Occipital lobe (tissue), 1 donor: ENCODE measurements at regions not wholly inside any gene's neighbourhood (a gene's known extent, or its start where the extent isn't known, plus 50 kb on each side); places are given as distances from the start of the nearest gene placed in this dataset.
A peak's percentile ranks its signal among the peaks of the same experiment; 100 is the strongest.

Experiments
- DNase-seq: peaks from one replicate; lab custom pipeline; 2025; lab: John Stamatoyannopoulos, UW

- DNase-seq = no peak
These were observed 105.1 kb downstream of the KCNF1 start for GRCh38 chr2:11016735-11017388.

GRCh38 chr2:11017921-11018320 lies 106.2 kb downstream of the KCNF1 start:
- DNase-seq = no peak

GRCh38 chr2:11018651-11019185 lies 107.0 kb downstream of the KCNF1 start:
- DNase-seq = no peak

- no peak for DNase-seq
These were observed 107.9 kb downstream of the KCNF1 start for GRCh38 chr2:11019614-11020013.

- no peak for DNase-seq
These were observed 110.3 kb downstream of the KCNF1 start for GRCh38 chr2:11022064-11022463.

- DNase-seq = peak; percentile 20
These were observed 111.0 kb downstream of the KCNF1 start for GRCh38 chr2:11022591-11023273.

- DNase-seq = no peak
These were observed 111.9 kb downstream of the KCNF1 start for GRCh38 chr2:11023326-11024258.

- DNase-seq = no peak
These were observed 112.5 kb downstream of the KCNF1 start for GRCh38 chr2:11024259-11024645.

GRCh38 chr2:11024687-11025086 lies 113.0 kb downstream of the KCNF1 start:
- DNase-seq = no peak

GRCh38 chr2:11026286-11026921 lies 114.7 kb downstream of the KCNF1 start:
- no peak for DNase-seq

- DNase-seq = no peak
These were observed 115.5 kb downstream of the KCNF1 start for GRCh38 chr2:11027195-11027594.

- DNase-seq = no peak
These were observed 116.7 kb downstream of the KCNF1 start for GRCh38 chr2:11028407-11028916.

- DNase-seq = no peak
These were observed 117.4 kb downstream of the KCNF1 start for GRCh38 chr2:11029136-11029535.

GRCh38 chr2:11030036-11030435 lies 118.3 kb downstream of the KCNF1 start:
- no peak for DNase-seq

GRCh38 chr2:11030909-11031308 lies 119.2 kb downstream of the KCNF1 start:
- DNase-seq = no peak

- DNase-seq = no peak
These were observed 120.1 kb downstream of the KCNF1 start for GRCh38 chr2:11031876-11032275.

GRCh38 chr2:11032396-11032795 lies 120.7 kb downstream of the KCNF1 start:
- no peak for DNase-seq

- DNase-seq = no peak
These were observed 121.4 kb downstream of the KCNF1 start for GRCh38 chr2:11033114-11033513.

GRCh38 chr2:11038641-11039040 lies 116.6 kb upstream of the SLC66A3 start:
- DNase-seq = no peak

GRCh38 chr2:11040992-11041391 lies 114.3 kb upstream of the SLC66A3 start:
- DNase-seq = no peak

GRCh38 chr2:11042841-11043240 lies 112.4 kb upstream of the SLC66A3 start:
- DNase-seq = no peak
